ENCODE measurements at regions not wholly inside any gene's neighbourhood (a gene's known extent, or its start where the extent isn't known, plus 50 kb on each side); places are given as distances from the start of the nearest gene placed in this dataset.

- TF ChIP-seq KDM4A (IDR thresholded peaks at IDR 0.05; ENCODE audit: low read depth, low read length, severe bottlenecking): no peak
- TF ChIP-seq RXRA (IDR thresholded peaks at IDR 0.05; ENCODE audit: insufficient read depth, low read depth, low read length): no peak
- no peak for TF ChIP-seq ZNF274 (IDR thresholded peaks at IDR 0.05; ENCODE audit: borderline replicate concordance, extremely low read depth, low read length)
- no peak for TF ChIP-seq CTCF (IDR thresholded peaks at IDR 0.05; ENCODE audit: control extremely low read depth in 1 of 3, insufficient read depth in 1 of 3, low read depth in 1 of 3, low read length in 3 of 3)
- TF ChIP-seq RAD21 (IDR thresholded peaks at IDR 0.05 in 1 of 2, conservative IDR thresholded peaks at IDR 0.05 in 1 of 2; ENCODE audit: low read depth in 2 of 2, low read length in 2 of 2): no peak
- no peak for TF ChIP-seq SUZ12 (IDR thresholded peaks at IDR 0.05; ENCODE audit: low read length)
- no peak for TF ChIP-seq MAFK (IDR thresholded peaks at IDR 0.05; ENCODE audit: low read depth, low read length)
- TF ChIP-seq SIN3A (conservative IDR thresholded peaks at IDR 0.05 in 1 of 2, IDR thresholded peaks at IDR 0.05 in 1 of 2; ENCODE audit: low read depth in 1 of 2, low read length in 2 of 2): no peak
- no peak for TF ChIP-seq YY1 (IDR thresholded peaks at IDR 0.05; ENCODE audit: low read depth, low read length)
- TF ChIP-seq CEBPB (IDR thresholded peaks at IDR 0.05; ENCODE audit: low read depth, low read length): no peak
- TF ChIP-seq POLR2A (IDR thresholded peaks at IDR 0.05; ENCODE audit: control extremely low read depth in 1 of 2, low read depth in 2 of 2, low read length in 2 of 2): no peak
Observed at GRCh38 chr4:148962539-148963290, 520.5 kb upstream of the NR3C2 start.

Measured in H1 (cell line).